ENCODE measurements at regions not wholly inside any gene's neighbourhood (a gene's known extent, or its start where the extent isn't known, plus 50 kb on each side); places are given as distances from the start of the nearest gene placed in this dataset.

GRCh38 chr12:39499296-39499695 lies 56.4 kb upstream of the KIF21A start:
- DNase-seq (ENCODE audit: extremely low spot score), result no peak
- no peak for TF ChIP-seq CTCF (IDR thresholded peaks at IDR 0.05; ENCODE audit: control extremely low read depth, extremely low read depth, low read depth, missing control alignments)
- POLR2A ChIA-PET, result no interaction called here
- CTCF ChIA-PET, result interaction anchor here (0.7 to 1.6 kb wide), 4 partner anchors 10 to 25 kb away, joined by 3 to 6 read pairs (median 3); no protein-coding TSS in a partner anchor

Measured in GM10248 (cell line).